K562 (cell line): ENCODE measurements at regions not wholly inside any gene's neighbourhood (a gene's known extent, or its start where the extent isn't known, plus 50 kb on each side); places are given as distances from the start of the nearest gene placed in this dataset.

Experiments used
- ATAC-seq: fragments of 200-7000 bp; cut with Tn5 transposase; 3 replicates; pipeline ENCODE4 v1.9.1; 2020; ENCODE audit warnings: moderate library complexity
- BruUV-seq: library from RNA; stranded (reverse); fragments of 400-500 nt; replicated peaks from 2 replicates; lab custom pipeline; 2021; lab: Mats Ljungman, UMichigan
- CTCF ChIA-PET: fragments of 300-600 bp; formaldehyde crosslinking; extraction: SDS; loops from one replicate; lab custom pipeline; 2021; ENCODE audit warnings: low intra/inter-chr PET ratio; lab: Yijun Ruan, JAX
- POLR2A ChIA-PET: fragments of 300-600, 350-650 bp; sonication (Branson Sonifier 250); formaldehyde crosslinking; extraction: SDS; loops from one replicate; lab custom pipeline; 2021; ENCODE audit warnings: antibody characterized with exemption, inconsistent platforms; lab: Yijun Ruan, JAX
- DNase-seq, 4 experiments: peaks; one replicate each; pipeline versions ENCODE4 v3.0.0 to v3.0.0-alpha.2; 2011 to 2018; ENCODE audit warnings: low spot score in 3 of 4, mixed read lengths in 3 of 4; ENCODE audit errors: extremely low read depth in 1 of 4
- FAIRE-seq: peaks from 2 replicates; lab custom pipeline; 2011; peaks lifted over from hg19 to GRCh38; lab: Jason Lieb, UNC
- H2AFZ ChIP-seq: 2 replicates; pipeline ENCODE4 v1.6.0; 2011; ENCODE audit warnings: low read depth, low read length, control low read depth, inconsistent platforms
- H3K27ac ChIP-seq: fragments of 200-600 bp; 3 replicates; pipeline ENCODE4 v1.8.0; 2011; ENCODE audit warnings: low read depth, mild to moderate bottlenecking, control low read depth, inconsistent platforms, low read length, moderate library complexity, mixed read lengths; ENCODE audit errors: extremely low read depth
- H3K27me3 ChIP-seq, 2 experiments: fragments of 300-600 bp in 1 of 2; 2 replicates in 1 of 2; 3 replicates in 1 of 2; pipeline versions ENCODE4 v1.6.0 to v1.8.0; 2011; ENCODE audit warnings: inconsistent platforms in 2 of 2, low read length in 2 of 2, mild to moderate bottlenecking in 1 of 2, mixed read lengths in 1 of 2, moderate library complexity in 1 of 2; ENCODE audit not compliant: control insufficient read depth in 2 of 2, insufficient read depth in 2 of 2
- H3K36me3 ChIP-seq: fragments of 300-600 bp; 3 replicates; pipeline ENCODE4 v1.8.0; 2011; ENCODE audit warnings: mild to moderate bottlenecking, low read length, inconsistent platforms; ENCODE audit not compliant: control insufficient read depth, insufficient read depth
- H3K4me1 ChIP-seq, 2 experiments: fragments of 200-600 bp in 1 of 2; replicated peaks in 1 of 2; 2 replicates in 1 of 2; 3 replicates in 1 of 2; pipeline versions ENCODE4 v1.5.1 to v1.8.0; 2011; ENCODE audit warnings: inconsistent platforms in 2 of 2, low read length in 2 of 2, mild to moderate bottlenecking in 1 of 2, mixed read lengths in 1 of 2, moderate library complexity in 1 of 2; ENCODE audit not compliant: control insufficient read depth in 2 of 2, insufficient read depth in 2 of 2
- H3K4me2 ChIP-seq: 2 replicates; pipeline ENCODE4 v1.6.1; 2011; ENCODE audit warnings: low read length, control low read depth, inconsistent platforms, mixed read lengths; ENCODE audit not compliant: insufficient read depth
- H3K4me3 ChIP-seq: fragments of 200-600 bp; sonication (generic), shearing (Covaris generic); 2 replicates; pipeline ENCODE4 v1.5.1; 2016; ENCODE audit warnings: control low read depth, inconsistent platforms
- H3K79me2 ChIP-seq: fragments of 200-600 bp; 3 replicates; pipeline ENCODE4 v1.8.0; 2011; ENCODE audit warnings: low read length, inconsistent platforms; ENCODE audit not compliant: control insufficient read depth, insufficient read depth
- H3K9ac ChIP-seq, 2 experiments: 2 replicates each; pipeline versions ENCODE4 v1.6.0 to v1.6.1; 2011; ENCODE audit warnings: low read depth in 2 of 2, low read length in 2 of 2, control low read depth in 1 of 2, inconsistent platforms in 1 of 2, mild to moderate bottlenecking in 1 of 2, mixed read lengths in 1 of 2; ENCODE audit not compliant: insufficient read depth in 1 of 2
- H3K9me1 ChIP-seq: one replicate; pipeline ENCODE4 v1.6.0; 2011; ENCODE audit warnings: inconsistent platforms, mild to moderate bottlenecking, low read length, moderate library complexity; ENCODE audit not compliant: control insufficient read depth, insufficient read depth
- H3K9me3 ChIP-seq: replicated peaks from 2 replicates; pipeline ENCODE4 v1.5.1; 2011; ENCODE audit warnings: low read depth, low read length, inconsistent platforms; ENCODE audit not compliant: control insufficient read depth, insufficient read depth
- H4K20me1 ChIP-seq: replicated peaks from 2 replicates; pipeline ENCODE4 v1.6.1; 2011; ENCODE audit warnings: low read length, inconsistent platforms, mixed read lengths; ENCODE audit not compliant: control insufficient read depth, insufficient read depth
- BHLHE40 ChIP-seq: IDR thresholded peaks from 2 replicates; pipeline ENCODE4 v1.6.1; 2011; ENCODE audit warnings: low read length, improper control_type of control experiment
- CBFB ChIP-seq: sonication (generic); formaldehyde crosslinking; IDR thresholded peaks from 2 replicates; pipeline ENCODE4 v1.4.0; 2020; ENCODE audit warnings: mild to moderate bottlenecking, missing genetic modification reagents
- CHD2 ChIP-seq: IDR thresholded peaks from 2 replicates; pipeline ENCODE4 v1.6.1; 2011; ENCODE audit warnings: low read depth, low read length
- ELK3 ChIP-seq: fragments of 450-650 bp; formaldehyde crosslinking; IDR thresholded peaks from 2 replicates; pipeline ENCODE4 v1.4.0; 2020; ENCODE audit warnings: mild to moderate bottlenecking
- FOXJ2 ChIP-seq: fragments of 200-800 bp; sonication (Bioruptor generic); IDR thresholded peaks from 2 replicates; pipeline ENCODE4 v1.6.1; 2016; ENCODE audit warnings: missing genetic modification characterization, missing compliant biosample characterization
- HLTF ChIP-seq: fragments of 450-650 bp; IDR thresholded peaks from 2 replicates; pipeline ENCODE4 v1.6.1; 2016
- NCOR1 ChIP-seq: fragments of 450-650 bp; IDR thresholded peaks from 2 replicates; pipeline ENCODE4 v1.6.1; 2016; ENCODE audit warnings: mild to moderate bottlenecking, moderate library complexity
- NFE2 ChIP-seq: IDR thresholded peaks from 2 replicates; pipeline ENCODE4 v1.6.1; 2014; ENCODE audit warnings: antibody characterized with exemption, low read depth
- PHF8 ChIP-seq: fragments of 200-600 bp; sonication (generic); IDR thresholded peaks from 2 replicates; pipeline ENCODE4 v1.6.1; 2012; ENCODE audit warnings: mixed run types, mild to moderate bottlenecking, inconsistent platforms, low read length, moderate library complexity, borderline replicate concordance
- RBM25 ChIP-seq: fragments of 200-400 bp; formaldehyde crosslinking; IDR thresholded peaks from 2 replicates; pipeline ENCODE4 v1.6.1; 2018; ENCODE audit warnings: low read length, low read depth, moderate library complexity; ENCODE audit not compliant: severe bottlenecking
- RFX7 ChIP-seq: fragments of 250-450 bp; sonication (Bioruptor Pico); IDR thresholded peaks from 2 replicates; pipeline ENCODE4 v1.5.1; 2021; ENCODE audit warnings: mild to moderate bottlenecking
- XRCC5 ChIP-seq: fragments of 200-400 bp; formaldehyde crosslinking; IDR thresholded peaks from 2 replicates; pipeline ENCODE4 v1.6.1; 2017; ENCODE audit warnings: low read depth, mild to moderate bottlenecking, low read length
- ZNF140 ChIP-seq: fragments of 250-450 bp; sonication (Bioruptor Pico); IDR thresholded peaks from 2 replicates; pipeline ENCODE4 v1.8.0; 2021; ENCODE audit warnings: moderate library complexity, mild to moderate bottlenecking, inconsistent platforms
- ZNF277 ChIP-seq: fragments of 250-450 bp; sonication (Bioruptor Pico); IDR thresholded peaks from 2 replicates; pipeline ENCODE4 v1.8.0; 2022; ENCODE audit warnings: inconsistent platforms, mild to moderate bottlenecking, moderate library complexity, borderline replicate concordance
- ZNF766 ChIP-seq: fragments of 200-800 bp; sonication (Bioruptor generic); conservative IDR thresholded peaks from 2 replicates; pipeline ENCODE4 v1.6.1; 2016; ENCODE audit warnings: missing genetic modification characterization, missing compliant biosample characterization
- WGBS: fragments of 100-300 bp; shearing (Covaris generic); methylation state at CpG from one replicate; pipeline ENCODE4 v1.1.6; 2016; ENCODE audit warnings: low coverage, mixed read lengths; ENCODE audit not compliant: insufficient coverage; ENCODE audit errors: missing lambda C conversion rate; 5-methylcytosine and 5-hydroxymethylcytosine counted together
- in situ Hi-C: fragments of 300-500 bp; cut with MboI; formaldehyde crosslinking; loops from 4 replicates; pipeline ENCODE4 v1.15.0; 2018; ENCODE audit warnings: inconsistent platforms, mixed read lengths
- intact Hi-C: fragments of 100-400 bp; cut with micrococcal nuclease; formaldehyde crosslinking; loops from 2 replicates; pipeline ENCODE4 v1.14.2; 2022
- TF ChIP-seq, protein P1 (sequence below), 2 experiments: fragments of 450-650 bp; IDR thresholded peaks; 2 replicates each; pipeline ENCODE4 v1.6.1; 2018; ENCODE audit warnings: mild to moderate bottlenecking in 2 of 2, low read depth in 1 of 2; ENCODE audit not compliant: partially characterized antibody in 2 of 2
- TF ChIP-seq, protein P2 (sequence below): sonication (generic); formaldehyde crosslinking; IDR thresholded peaks from 2 replicates; pipeline ENCODE4 v1.8.1; 2023; ENCODE audit warnings: mild to moderate bottlenecking, missing genetic modification reagents

GRCh38 chr16:62272035-62272434 is 235.8 kb upstream of the CDH8 start:
- in situ Hi-C loops: no loop called here
- no peak for FAIRE-seq
- TF ChIP-seq, protein P1, sequence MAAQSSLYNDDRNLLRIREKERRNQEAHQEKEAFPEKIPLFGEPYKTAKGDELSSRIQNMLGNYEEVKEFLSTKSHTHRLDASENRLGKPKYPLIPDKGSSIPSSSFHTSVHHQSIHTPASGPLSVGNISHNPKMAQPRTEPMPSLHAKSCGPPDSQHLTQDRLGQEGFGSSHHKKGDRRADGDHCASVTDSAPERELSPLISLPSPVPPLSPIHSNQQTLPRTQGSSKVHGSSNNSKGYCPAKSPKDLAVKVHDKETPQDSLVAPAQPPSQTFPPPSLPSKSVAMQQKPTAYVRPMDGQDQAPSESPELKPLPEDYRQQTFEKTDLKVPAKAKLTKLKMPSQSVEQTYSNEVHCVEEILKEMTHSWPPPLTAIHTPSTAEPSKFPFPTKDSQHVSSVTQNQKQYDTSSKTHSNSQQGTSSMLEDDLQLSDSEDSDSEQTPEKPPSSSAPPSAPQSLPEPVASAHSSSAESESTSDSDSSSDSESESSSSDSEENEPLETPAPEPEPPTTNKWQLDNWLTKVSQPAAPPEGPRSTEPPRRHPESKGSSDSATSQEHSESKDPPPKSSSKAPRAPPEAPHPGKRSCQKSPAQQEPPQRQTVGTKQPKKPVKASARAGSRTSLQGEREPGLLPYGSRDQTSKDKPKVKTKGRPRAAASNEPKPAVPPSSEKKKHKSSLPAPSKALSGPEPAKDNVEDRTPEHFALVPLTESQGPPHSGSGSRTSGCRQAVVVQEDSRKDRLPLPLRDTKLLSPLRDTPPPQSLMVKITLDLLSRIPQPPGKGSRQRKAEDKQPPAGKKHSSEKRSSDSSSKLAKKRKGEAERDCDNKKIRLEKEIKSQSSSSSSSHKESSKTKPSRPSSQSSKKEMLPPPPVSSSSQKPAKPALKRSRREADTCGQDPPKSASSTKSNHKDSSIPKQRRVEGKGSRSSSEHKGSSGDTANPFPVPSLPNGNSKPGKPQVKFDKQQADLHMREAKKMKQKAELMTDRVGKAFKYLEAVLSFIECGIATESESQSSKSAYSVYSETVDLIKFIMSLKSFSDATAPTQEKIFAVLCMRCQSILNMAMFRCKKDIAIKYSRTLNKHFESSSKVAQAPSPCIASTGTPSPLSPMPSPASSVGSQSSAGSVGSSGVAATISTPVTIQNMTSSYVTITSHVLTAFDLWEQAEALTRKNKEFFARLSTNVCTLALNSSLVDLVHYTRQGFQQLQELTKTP (IDR thresholded peaks at IDR 0.05; ENCODE audit: low read depth in 1 of 2, partially characterized antibody in 2 of 2): no peak
- no peak for TF ChIP-seq PHF8
- TF ChIP-seq BHLHE40: no peak
- TF ChIP-seq NFE2: no peak
- no peak for TF ChIP-seq RFX7 (CRISPR knock-in tag)
- TF ChIP-seq RBM25: no peak
- no peak for TF ChIP-seq FOXJ2 (tag)
- TF ChIP-seq CBFB (CRISPR knock-in tag): no peak
- TF ChIP-seq ZNF140 (CRISPR knock-in tag): no peak
- TF ChIP-seq, protein P2, sequence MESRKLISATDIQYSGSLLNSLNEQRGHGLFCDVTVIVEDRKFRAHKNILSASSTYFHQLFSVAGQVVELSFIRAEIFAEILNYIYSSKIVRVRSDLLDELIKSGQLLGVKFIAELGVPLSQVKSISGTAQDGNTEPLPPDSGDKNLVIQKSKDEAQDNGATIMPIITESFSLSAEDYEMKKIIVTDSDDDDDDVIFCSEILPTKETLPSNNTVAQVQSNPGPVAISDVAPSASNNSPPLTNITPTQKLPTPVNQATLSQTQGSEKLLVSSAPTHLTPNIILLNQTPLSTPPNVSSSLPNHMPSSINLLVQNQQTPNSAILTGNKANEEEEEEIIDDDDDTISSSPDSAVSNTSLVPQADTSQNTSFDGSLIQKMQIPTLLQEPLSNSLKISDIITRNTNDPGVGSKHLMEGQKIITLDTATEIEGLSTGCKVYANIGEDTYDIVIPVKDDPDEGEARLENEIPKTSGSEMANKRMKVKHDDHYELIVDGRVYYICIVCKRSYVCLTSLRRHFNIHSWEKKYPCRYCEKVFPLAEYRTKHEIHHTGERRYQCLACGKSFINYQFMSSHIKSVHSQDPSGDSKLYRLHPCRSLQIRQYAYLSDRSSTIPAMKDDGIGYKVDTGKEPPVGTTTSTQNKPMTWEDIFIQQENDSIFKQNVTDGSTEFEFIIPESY: no peak
- TF ChIP-seq ELK3: no peak
- no peak for TF ChIP-seq CHD2
- no peak for TF ChIP-seq ZNF277 (CRISPR knock-in tag)
- TF ChIP-seq ZNF766: no peak
- TF ChIP-seq HLTF: no peak
- TF ChIP-seq XRCC5: no peak
- no peak for TF ChIP-seq NCOR1

More at GRCh38 chr16:62272035-62272434, 235.8 kb upstream of the CDH8 start:
- intact Hi-C loops: no loop called here
- no peaks in the 10 kb centered on the region for H3K36me3 ChIP-seq
- no peak overlapping the region for H2AFZ ChIP-seq
- H3K27me3 ChIP-seq: no peaks in the 10 kb centered on the region
- ATAC-seq: no peak
- 0% methylated on average over 1 of the region's 1 CpG for WGBS
- H3K27ac ChIP-seq: no peak overlapping the region
- no peaks in the 10 kb centered on the region for H3K9me3 ChIP-seq
- ChIA-PET POLR2A (no interaction called here), CTCF (no interaction called here)
- DNase-seq: no peak
- H3K9ac ChIP-seq: no peak overlapping the region
- H3K4me3 ChIP-seq: no peak overlapping the region
- H4K20me1 ChIP-seq: no peaks in the 10 kb centered on the region
- no peaks in the 10 kb centered on the region for H3K79me2 ChIP-seq
- H3K9me1 ChIP-seq: no peaks in the 10 kb centered on the region
- no peaks in the 10 kb centered on the region for H3K4me1 ChIP-seq
- no TSS peak for BruUV-seq
- no peak overlapping the region for H3K4me2 ChIP-seq
